GM21381 (cell line): ENCODE measurements at regions not wholly inside any gene's neighbourhood (a gene's known extent, or its start where the extent isn't known, plus 50 kb on each side); places are given as distances from the start of the nearest gene placed in this dataset.
"Not testable (repeated sequence)": the region's sequence is repeated elsewhere in the genome, so short reads cannot be mapped to it uniquely, and the experiment has no call there.

Source experiments
- ATAC-seq: cut with Tn5 transposase; IDR thresholded peaks from one replicate; pipeline ENCODE4 v1.9.1; 2021; ENCODE audit warnings: mild to moderate bottlenecking, moderate library complexity; ENCODE audit not compliant: unreplicated experiment

GRCh38 chrX:128653524-128654060 lies 601.4 kb upstream of the ACTRT1 start:
- ATAC-seq, result no peak

- no peak for ATAC-seq
Observed at GRCh38 chrX:128650326-128650725, 598.1 kb upstream of the ACTRT1 start.

GRCh38 chrX:128634754-128635153 lies 582.6 kb upstream of the ACTRT1 start:
- ATAC-seq, result no peak

GRCh38 chrX:128623361-128623760 lies 571.2 kb upstream of the ACTRT1 start:
- no peak for ATAC-seq

GRCh38 chrX:128622296-128622695 lies 570.1 kb upstream of the ACTRT1 start:
- ATAC-seq, result no peak

GRCh38 chrX:128619490-128619889 lies 567.3 kb upstream of the ACTRT1 start:
- no peak for ATAC-seq

GRCh38 chrX:128616933-128617332 lies 564.7 kb upstream of the ACTRT1 start:
- ATAC-seq, result no peak

GRCh38 chrX:128606817-128607216 lies 554.6 kb upstream of the ACTRT1 start:
- not testable (repeated sequence) for ATAC-seq

GRCh38 chrX:128606357-128606756 lies 554.2 kb upstream of the ACTRT1 start:
- not testable (repeated sequence) for ATAC-seq

- no peak for ATAC-seq
Observed at GRCh38 chrX:128601706-128602105, 549.5 kb upstream of the ACTRT1 start.

GRCh38 chrX:128599632-128600031 lies 547.4 kb upstream of the ACTRT1 start:
- ATAC-seq, result no peak

GRCh38 chrX:128582036-128582435 lies 529.8 kb upstream of the ACTRT1 start:
- no peak for ATAC-seq

- no peak for ATAC-seq
Observed at GRCh38 chrX:128581615-128582014, 529.4 kb upstream of the ACTRT1 start.

GRCh38 chrX:128543114-128543513 lies 490.9 kb upstream of the ACTRT1 start:
- ATAC-seq, result no peak

- ATAC-seq, result no peak
Observed at GRCh38 chrX:128518508-128518907, 466.3 kb upstream of the ACTRT1 start.

- ATAC-seq, result no peak
Observed at GRCh38 chrX:128517691-128518090, 465.5 kb upstream of the ACTRT1 start.

GRCh38 chrX:128504496-128504895 lies 452.3 kb upstream of the ACTRT1 start:
- ATAC-seq, result no peak

GRCh38 chrX:128464116-128464515 lies 411.9 kb upstream of the ACTRT1 start:
- no peak for ATAC-seq

- no peak for ATAC-seq
Observed at GRCh38 chrX:128460835-128461234, 408.6 kb upstream of the ACTRT1 start.

GRCh38 chrX:128458888-128459287 lies 406.7 kb upstream of the ACTRT1 start:
- ATAC-seq, result no peak

- ATAC-seq, result no peak
Observed at GRCh38 chrX:128457674-128458073, 405.5 kb upstream of the ACTRT1 start.

GRCh38 chrX:128439159-128439558 lies 387.0 kb upstream of the ACTRT1 start:
- no peak for ATAC-seq

- ATAC-seq, result no peak
Observed at GRCh38 chrX:128438082-128438481, 385.9 kb upstream of the ACTRT1 start.
